ENCODE measurements at regions not wholly inside any gene's neighbourhood (a gene's known extent, or its start where the extent isn't known, plus 50 kb on each side); places are given as distances from the start of the nearest gene placed in this dataset.
"Not testable (repeated sequence)": the region's sequence is repeated elsewhere in the genome, so short reads cannot be mapped to it uniquely, and the experiment has no call there.

GRCh38 chr3:163172513-163172912 is 1675.9 kb downstream of the OTOL1 start:
- TF ChIP-seq POLR2A, CTCF (IDR thresholded peaks at IDR 0.05): not testable (repeated sequence)

Data from heart left ventricle (tissue), 13 donors.